GM19452 (cell line): ENCODE measurements at regions not wholly inside any gene's neighbourhood (a gene's known extent, or its start where the extent isn't known, plus 50 kb on each side); places are given as distances from the start of the nearest gene placed in this dataset.
"Not testable (repeated sequence)": the region's sequence is repeated elsewhere in the genome, so short reads cannot be mapped to it uniquely, and the experiment has no call there.

Experiments
- ATAC-seq: cut with Tn5 transposase; IDR thresholded peaks from one replicate; pipeline ENCODE4 v1.9.1; 2021; ENCODE audit not compliant: unreplicated experiment

DNA sequence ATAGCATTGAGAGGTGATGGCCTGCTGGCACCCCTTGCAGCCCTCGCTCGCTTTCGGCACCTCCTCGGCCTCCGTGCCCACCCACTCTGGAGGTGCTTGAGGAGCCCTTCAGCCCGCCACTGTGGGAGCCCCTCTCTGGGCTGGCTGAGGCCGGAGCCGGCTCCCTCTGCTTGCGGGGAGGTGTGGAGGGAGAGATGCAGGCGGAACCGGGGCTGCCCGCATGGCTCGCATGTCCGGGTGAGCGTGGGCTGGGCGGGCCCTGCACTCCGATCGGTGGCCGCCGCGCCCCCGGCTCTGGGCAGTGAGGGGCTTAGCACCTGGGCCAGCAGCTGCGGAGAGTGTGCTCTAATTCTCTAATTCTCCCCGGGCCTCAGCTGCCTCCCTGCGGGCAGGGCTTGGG is 101.1 kb downstream of the KIF4B start:
- no peak for ATAC-seq

DNA sequence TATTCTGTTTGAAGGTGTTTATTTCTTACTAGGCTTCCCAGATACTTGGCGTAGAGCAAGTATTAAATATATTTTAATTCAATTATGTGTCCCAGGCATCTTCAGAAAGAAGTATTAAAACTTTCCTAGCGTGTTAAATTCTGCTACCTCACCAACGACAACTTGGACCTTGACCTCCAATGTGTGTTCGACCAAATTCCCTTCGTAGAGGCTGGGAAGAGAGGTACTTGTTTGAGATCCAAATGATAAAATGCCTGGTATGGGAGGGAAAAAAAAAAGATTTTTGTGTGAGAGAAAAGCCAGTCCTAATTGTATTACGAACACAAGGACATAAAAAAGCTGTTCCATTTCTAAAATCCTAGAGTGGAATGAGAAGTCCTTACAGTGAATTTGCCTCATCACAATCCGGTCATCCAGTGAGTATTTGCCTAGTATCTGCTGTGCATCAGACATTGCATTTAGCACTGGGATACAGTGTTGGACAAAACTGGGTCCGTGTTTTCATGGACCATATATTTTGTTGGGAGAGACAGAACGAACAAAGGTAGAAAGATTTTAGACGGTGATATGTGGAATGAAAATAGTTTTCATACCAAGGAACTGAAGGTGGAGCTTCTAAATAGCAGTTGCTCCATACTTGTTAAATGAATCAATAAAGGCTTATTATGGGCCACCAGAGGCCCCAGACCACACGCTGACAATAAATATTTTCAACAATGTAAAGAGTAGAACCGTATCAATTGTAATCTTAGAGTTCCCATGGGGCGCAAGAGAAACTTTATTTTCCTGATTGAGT is 103.1 kb downstream of the KIF4B start:
- ATAC-seq, result no peak

DNA sequence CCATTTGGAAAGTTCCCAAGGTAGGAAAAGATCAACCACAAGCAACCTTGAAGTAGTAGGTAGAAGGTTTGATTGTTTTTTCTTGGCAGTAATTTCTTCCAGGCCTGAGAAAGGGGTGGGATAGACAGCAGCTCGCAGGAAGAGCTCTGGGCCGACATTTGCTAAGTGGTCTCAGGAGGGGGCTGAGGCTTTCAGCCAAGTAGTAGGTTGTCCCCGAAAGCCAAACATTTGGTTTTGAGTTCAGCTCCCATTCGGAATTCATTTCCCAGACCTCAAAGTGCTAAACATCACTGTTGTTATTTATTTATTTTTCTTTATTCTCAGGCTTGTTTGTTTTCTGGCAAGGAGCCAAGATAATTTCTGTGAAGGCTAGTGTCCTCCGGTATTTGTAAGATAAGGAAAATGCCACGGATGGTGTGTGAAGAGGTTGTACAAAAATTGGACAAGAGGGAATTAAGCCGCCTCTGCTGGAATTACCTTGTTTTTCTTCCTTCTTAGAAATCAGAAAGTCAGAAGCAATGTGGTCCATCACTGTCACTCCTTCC is 112.1 kb downstream of the KIF4B start:
- no peak for ATAC-seq

DNA sequence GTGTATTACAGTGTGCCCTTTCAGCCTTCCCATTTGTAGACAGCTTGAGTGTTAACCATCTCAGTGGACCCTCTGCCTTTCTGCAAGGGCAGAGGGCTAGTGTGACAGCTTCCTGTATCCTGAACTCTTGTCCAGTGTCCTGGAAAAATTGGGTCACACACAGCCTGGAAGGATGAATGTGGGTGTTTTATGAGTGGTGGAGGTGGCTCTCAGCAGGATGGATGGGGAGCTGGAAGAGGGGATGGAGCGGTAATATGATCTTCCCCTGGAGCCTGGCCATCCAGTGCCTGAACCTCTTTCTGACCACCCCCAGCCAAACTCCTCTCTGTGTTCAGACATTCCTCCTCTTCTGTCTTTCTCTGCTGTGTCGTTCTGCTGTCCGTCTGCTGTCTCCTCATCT is 113.0 kb downstream of the KIF4B start:
- no peak for ATAC-seq

- ATAC-seq, result no peak
Observed at GRCh38 chr5:155127552-155127951, 114.0 kb downstream of the KIF4B start.

- ATAC-seq, result no peak
Observed at GRCh38 chr5:155128786-155129512, 115.4 kb downstream of the KIF4B start.

GRCh38 chr5:155129513-155129880 is 115.9 kb downstream of the KIF4B start:
- ATAC-seq, result no peak

- ATAC-seq, result no peak
Observed at GRCh38 chr5:155134130-155134529, 120.6 kb downstream of the KIF4B start.

DNA sequence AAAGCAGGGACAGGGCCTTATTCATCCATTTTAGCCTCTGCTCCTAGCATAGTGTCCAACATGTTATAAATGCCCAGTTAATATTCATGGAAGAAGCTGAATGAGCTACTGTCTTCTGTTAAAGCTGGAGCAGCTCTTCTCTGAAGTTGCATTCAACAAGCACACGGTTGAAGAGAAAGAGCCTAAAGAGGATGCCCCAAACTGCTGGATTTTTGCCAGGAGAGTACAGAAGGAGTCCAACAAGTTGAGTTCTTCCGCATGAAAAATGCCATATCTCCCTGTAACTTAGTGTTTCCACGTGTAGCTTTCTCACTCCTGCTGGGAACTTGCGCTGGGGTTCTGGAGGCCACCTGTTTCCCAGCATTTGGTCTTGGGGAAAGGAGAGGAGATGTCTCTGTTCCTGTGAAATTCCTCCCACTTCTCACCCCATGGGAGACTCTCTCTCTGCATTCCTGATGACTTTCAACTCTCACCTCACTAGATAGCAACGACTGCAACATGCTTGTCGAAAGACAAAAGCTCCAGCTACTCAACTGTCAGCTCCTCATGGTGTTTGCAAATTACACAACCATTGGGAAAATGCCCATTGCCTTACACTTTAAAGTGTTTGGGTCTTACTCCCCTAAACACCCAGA is 122.8 kb downstream of the KIF4B start:
- no peak for ATAC-seq

GRCh38 chr5:155137683-155138082 is 124.1 kb downstream of the KIF4B start:
- no peak for ATAC-seq

DNA sequence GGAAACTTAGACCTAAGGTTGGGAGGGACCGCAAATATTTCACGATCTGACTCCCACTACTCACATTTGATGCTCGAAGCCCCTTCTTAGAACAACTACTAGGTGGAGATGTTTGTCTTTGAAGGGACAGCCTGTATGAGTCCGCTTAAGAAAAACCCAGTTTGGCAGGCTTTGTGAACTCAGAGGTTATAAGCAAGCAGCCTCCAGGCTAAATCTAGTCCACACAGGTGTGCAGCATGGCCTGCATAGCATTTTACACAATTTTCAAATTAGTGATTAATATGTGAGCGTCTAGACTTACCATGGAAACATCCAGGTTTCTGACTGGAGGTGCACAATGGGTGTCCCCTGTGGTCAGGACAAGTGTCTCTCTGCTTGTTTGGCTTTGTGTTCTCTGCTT is 127.1 kb downstream of the KIF4B start:
- ATAC-seq, result no peak

GRCh38 chr5:155144956-155145355 is 131.4 kb downstream of the KIF4B start:
- no peak for ATAC-seq

- no peak for ATAC-seq
Observed at GRCh38 chr5:155147222-155147621, 133.7 kb downstream of the KIF4B start.

DNA sequence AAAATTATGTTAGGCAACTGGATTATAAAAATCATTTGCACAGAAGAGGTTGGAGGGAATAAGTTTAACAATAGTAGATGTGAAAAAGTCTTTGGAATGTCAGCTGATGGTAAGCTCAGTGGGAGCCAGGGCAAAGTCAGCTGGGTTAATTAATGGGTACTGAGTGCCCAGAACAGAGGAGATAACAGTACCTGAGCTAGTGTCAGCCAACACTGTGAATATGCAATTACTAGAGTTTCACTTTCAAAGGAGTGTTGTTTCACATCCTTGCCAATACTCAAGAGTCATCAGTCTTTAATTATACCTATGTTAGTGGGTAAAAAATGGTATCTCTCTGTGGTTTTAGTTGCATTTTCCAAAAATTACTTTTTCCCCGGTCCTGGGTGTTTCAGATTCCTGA is 135.1 kb downstream of the KIF4B start:
- no peak for ATAC-seq

- no peak for ATAC-seq
Observed at GRCh38 chr5:155150012-155150411, 136.5 kb downstream of the KIF4B start.

GRCh38 chr5:155154973-155155372 is 141.4 kb downstream of the KIF4B start:
- no peak for ATAC-seq

- ATAC-seq, result not testable (repeated sequence)
Observed at GRCh38 chr5:155163084-155163483, 149.5 kb downstream of the KIF4B start.

DNA sequence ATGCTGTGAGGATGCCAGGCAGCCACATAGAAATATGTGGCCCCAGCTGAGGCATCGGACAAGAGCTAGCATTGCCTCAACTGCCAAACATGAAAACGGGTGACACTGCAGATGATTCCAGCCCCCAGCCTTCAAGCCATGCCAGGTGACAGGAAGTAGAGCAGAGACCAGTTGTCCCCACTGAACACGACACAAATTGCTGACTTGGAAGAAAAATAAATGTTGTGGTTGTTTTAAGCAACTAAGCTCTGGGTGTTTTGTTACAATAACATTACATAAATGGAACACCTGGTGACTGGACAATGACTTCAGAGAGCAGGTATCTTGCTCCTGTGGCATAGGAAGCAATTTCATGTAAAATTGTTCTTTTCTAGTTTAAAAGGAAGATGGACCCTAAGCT is 154.2 kb downstream of the KIF4B start:
- no peak for ATAC-seq

- no peak for ATAC-seq
Observed at GRCh38 chr5:155181542-155181941, 168.0 kb downstream of the KIF4B start.

- ATAC-seq, result no peak
Observed at GRCh38 chr5:155189476-155189875, 175.9 kb downstream of the KIF4B start.

DNA sequence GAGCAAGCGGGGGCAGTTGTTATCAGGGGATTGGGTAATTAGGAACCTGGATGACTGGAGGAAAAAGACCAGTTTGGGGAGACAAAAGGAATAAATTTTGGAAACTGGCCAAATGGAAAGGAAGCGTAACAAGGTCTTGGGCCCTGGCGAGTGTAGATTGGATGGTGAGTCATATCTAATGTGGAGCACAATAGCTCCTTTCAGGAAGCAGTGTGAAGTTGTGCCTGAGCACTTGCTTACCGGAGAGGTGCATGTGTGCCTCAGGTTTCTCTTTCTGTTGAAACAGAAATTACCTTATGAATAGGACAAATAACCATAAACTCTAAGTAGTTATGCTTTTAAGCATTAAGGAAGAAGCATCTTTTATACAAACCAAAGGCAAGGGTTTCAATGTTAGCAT is 176.4 kb downstream of the KIF4B start:
- no peak for ATAC-seq

- ATAC-seq, result no peak
Observed at GRCh38 chr5:155193029-155193428, 179.5 kb downstream of the KIF4B start.
